HepG2 (cell line): ENCODE measurements at regions not wholly inside any gene's neighbourhood (a gene's known extent, or its start where the extent isn't known, plus 50 kb on each side); places are given as distances from the start of the nearest gene placed in this dataset.

Experiments
- ATAC-seq: fragments of 200-7000 bp; cut with Tn5 transposase; 3 replicates; pipeline ENCODE4 v1.9.1; 2020; ENCODE audit warnings: mild to moderate bottlenecking, moderate library complexity
- BruUV-seq: library from RNA; stranded (reverse); fragments of 400-500 nt; replicated peaks from 2 replicates; lab custom pipeline; 2021; lab: Mats Ljungman, UMichigan
- CTCF ChIA-PET: fragments of 300-600 bp; formaldehyde crosslinking; extraction: SDS; loops from one replicate; lab custom pipeline; 2021; ENCODE audit warnings: low total read pairs, inconsistent platforms, low intra/inter-chr PET ratio; lab: Yijun Ruan, JAX
- POLR2A ChIA-PET: fragments of 350-600 bp; sonication (Branson Sonifier 250); formaldehyde crosslinking; loops from one replicate; lab custom pipeline; 2020; ENCODE audit warnings: antibody characterized with exemption, inconsistent platforms; lab: Yijun Ruan, JAX
- DNase-seq: peaks from one replicate; pipeline ENCODE4 v3.0.0-alpha.2; 2015; ENCODE audit warnings: low spot score
- FAIRE-seq: peaks from 3 replicates; lab custom pipeline; 2011; peaks lifted over from hg19 to GRCh38; lab: Jason Lieb, UNC
- H2AFZ ChIP-seq: one replicate; pipeline ENCODE4 v1.6.1; 2011; ENCODE audit warnings: low read length, inconsistent platforms
- H3K27ac ChIP-seq: fragments of 300-600 bp; 3 replicates; pipeline ENCODE4 v1.8.0; 2011; ENCODE audit warnings: mixed run types, mild to moderate bottlenecking, mixed read lengths, low read length, inconsistent platforms; ENCODE audit not compliant: insufficient read depth; ENCODE audit errors: extremely low read length
- H3K27me3 ChIP-seq, 2 experiments: fragments of 200-600 bp in 1 of 2; 2 replicates in 1 of 2; 3 replicates in 1 of 2; pipeline versions ENCODE4 v1.6.0 to v1.8.0; 2011; ENCODE audit warnings: low read length in 2 of 2, mild to moderate bottlenecking in 2 of 2, moderate library complexity in 2 of 2, inconsistent platforms in 1 of 2; ENCODE audit not compliant: insufficient read depth in 2 of 2, control insufficient read depth in 1 of 2
- H3K36me3 ChIP-seq, 2 experiments: fragments of 200-600 bp in 1 of 2; replicated peaks in 1 of 2; 2 replicates in 1 of 2; 3 replicates in 1 of 2; pipeline versions ENCODE4 v1.5.1 to v1.8.0; 2011; ENCODE audit warnings: low read length in 2 of 2, inconsistent platforms in 1 of 2; ENCODE audit not compliant: insufficient read depth in 2 of 2, control insufficient read depth in 1 of 2
- H3K4me1 ChIP-seq: 2 replicates; pipeline ENCODE4 v1.5.1; 2012; ENCODE audit warnings: low read length, inconsistent platforms; ENCODE audit not compliant: insufficient read depth
- H3K4me2 ChIP-seq: 2 replicates; pipeline ENCODE4 v1.6.0; 2011; ENCODE audit warnings: low read depth, low read length, inconsistent platforms
- H3K4me3 ChIP-seq, 3 experiments: fragments of 200-600 bp in 1 of 3; sonication (generic), shearing (Covaris generic) in 1 of 3; replicated peaks in 1 of 3; 2 replicates each; pipeline ENCODE4 v1.5.1; 2011 to 2016; ENCODE audit warnings: low read length in 3 of 3, inconsistent platforms in 2 of 3, low read depth in 2 of 3, mild to moderate bottlenecking in 2 of 3, control low read depth in 1 of 3, mixed read lengths in 1 of 3; ENCODE audit not compliant: insufficient read depth in 1 of 3
- H3K79me2 ChIP-seq: one replicate; pipeline ENCODE4 v1.6.1; 2011; ENCODE audit warnings: low read length, inconsistent platforms; ENCODE audit not compliant: insufficient read depth
- H3K9ac ChIP-seq: 2 replicates; pipeline ENCODE4 v1.6.0; 2011; ENCODE audit warnings: mild to moderate bottlenecking, low read depth, low read length, inconsistent platforms; ENCODE audit not compliant: insufficient read depth
- H3K9me3 ChIP-seq: 2 replicates; pipeline ENCODE4 v1.5.1; 2012; ENCODE audit warnings: mild to moderate bottlenecking, low read length
- H4K20me1 ChIP-seq: 2 replicates; pipeline ENCODE4 v1.6.0; 2011; ENCODE audit warnings: inconsistent platforms, mild to moderate bottlenecking, low read length, moderate library complexity; ENCODE audit not compliant: insufficient read depth
- TOPORS ChIP-seq: sonication (generic); formaldehyde crosslinking; IDR thresholded peaks from 2 replicates; pipeline ENCODE4 v1.8.0; 2023; ENCODE audit warnings: mild to moderate bottlenecking, missing genetic modification reagents
- ZNF24 ChIP-seq: fragments of 450-650 bp; IDR thresholded peaks from 2 replicates; pipeline ENCODE4 v1.6.1; 2017; ENCODE audit warnings: antibody characterized with exemption, mild to moderate bottlenecking
- ZNF430 ChIP-seq: sonication (generic); formaldehyde crosslinking; IDR thresholded peaks from 2 replicates; pipeline ENCODE4 v1.9.0; 2021; ENCODE audit warnings: mild to moderate bottlenecking, missing genetic modification reagents
- ZNF431 ChIP-seq: sonication (generic); formaldehyde crosslinking; IDR thresholded peaks from 2 replicates; pipeline ENCODE4 v1.9.0; 2022; ENCODE audit warnings: missing genetic modification reagents, low read depth, mild to moderate bottlenecking, borderline replicate concordance
- ZNF44 ChIP-seq: sonication (generic); formaldehyde crosslinking; IDR thresholded peaks from 2 replicates; pipeline ENCODE4 v1.5.1; 2020; ENCODE audit warnings: mild to moderate bottlenecking, missing genetic modification reagents
- ZNF557 ChIP-seq: sonication (generic); formaldehyde crosslinking; IDR thresholded peaks from 2 replicates; pipeline ENCODE4 v1.4.0; 2020; ENCODE audit warnings: missing genetic modification reagents
- WGBS: methylation state at CpG from one replicate; pipeline ENCODE4 v1.1.6; 2017; ENCODE audit warnings: low lambda C conversion rate; 5-methylcytosine and 5-hydroxymethylcytosine counted together
- in situ Hi-C: cut with HindIII; loops from 2 replicates; pipeline ENCODE4 v1.10.0; 2017; ENCODE audit warnings: low pct_unique_long_range_greater_than_20kb; ENCODE audit not compliant: extremely low pct_ligation_motif_present
- intact Hi-C: fragments of 100-400 bp; cut with micrococcal nuclease; formaldehyde crosslinking; loops from one replicate; pipeline ENCODE4 v1.10.0; 2022; ENCODE audit not compliant: unreplicated experiment
- TF ChIP-seq, protein P1 (sequence below): sonication (generic); formaldehyde crosslinking; conservative IDR thresholded peaks from 2 replicates; pipeline ENCODE4 v1.5.0; 2020; ENCODE audit warnings: missing genetic modification reagents
- TF ChIP-seq, protein P2 (sequence below): sonication (generic); formaldehyde crosslinking; IDR thresholded peaks from 2 replicates; pipeline ENCODE4 v1.4.0; 2020; ENCODE audit warnings: mild to moderate bottlenecking, missing genetic modification reagents
- TF ChIP-seq, protein P3 (sequence below): sonication (generic); formaldehyde crosslinking; IDR thresholded peaks from 2 replicates; pipeline ENCODE4 v1.5.0; 2020; ENCODE audit warnings: missing genetic modification reagents

DNA sequence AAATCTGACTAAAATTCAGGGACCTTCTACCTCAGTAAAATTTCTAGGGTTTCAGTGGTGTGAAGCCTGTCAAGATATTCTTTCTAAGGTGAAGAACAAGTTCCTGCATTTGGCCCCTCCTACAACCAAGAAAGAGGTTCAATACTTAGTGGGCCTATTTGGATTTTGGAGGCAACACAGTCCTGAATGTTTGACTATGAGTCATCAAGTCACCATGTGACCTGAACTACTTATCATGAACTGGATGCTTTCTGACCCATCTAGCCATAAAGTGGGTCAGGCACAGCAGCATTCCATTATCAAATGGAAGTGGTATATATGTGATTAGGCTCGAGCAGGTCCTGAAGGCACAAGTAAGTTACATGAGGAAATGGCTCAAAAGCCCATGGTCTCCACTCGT lies 163.0 kb upstream of the IRS2 start:
- no peaks in the 10 kb centered on the region for H3K79me2 ChIP-seq
- no peaks in the 10 kb centered on the region for H4K20me1 ChIP-seq
- H3K36me3 ChIP-seq: no peaks in the 10 kb centered on the region
- no peak overlapping the region for H3K4me3 ChIP-seq
- CTCF ChIA-PET: no interaction called here
- no peak overlapping the region for H2AFZ ChIP-seq
- no peak overlapping the region for H3K4me2 ChIP-seq
- no peaks in the 10 kb centered on the region for H3K9me3 ChIP-seq
- H3K27me3 ChIP-seq: no peaks in the 10 kb centered on the region; a peak in 1 of 5 replicates
- H3K4me1 ChIP-seq: no peaks in the 10 kb centered on the region
- ATAC-seq (no peak), DNase-seq (no peak), FAIRE-seq (no peak)
- WGBS: 0% methylated on average over 2 of the region's 2 CpGs
- BruUV-seq: no TSS peak
- TF ChIP-seq, protein P1, sequence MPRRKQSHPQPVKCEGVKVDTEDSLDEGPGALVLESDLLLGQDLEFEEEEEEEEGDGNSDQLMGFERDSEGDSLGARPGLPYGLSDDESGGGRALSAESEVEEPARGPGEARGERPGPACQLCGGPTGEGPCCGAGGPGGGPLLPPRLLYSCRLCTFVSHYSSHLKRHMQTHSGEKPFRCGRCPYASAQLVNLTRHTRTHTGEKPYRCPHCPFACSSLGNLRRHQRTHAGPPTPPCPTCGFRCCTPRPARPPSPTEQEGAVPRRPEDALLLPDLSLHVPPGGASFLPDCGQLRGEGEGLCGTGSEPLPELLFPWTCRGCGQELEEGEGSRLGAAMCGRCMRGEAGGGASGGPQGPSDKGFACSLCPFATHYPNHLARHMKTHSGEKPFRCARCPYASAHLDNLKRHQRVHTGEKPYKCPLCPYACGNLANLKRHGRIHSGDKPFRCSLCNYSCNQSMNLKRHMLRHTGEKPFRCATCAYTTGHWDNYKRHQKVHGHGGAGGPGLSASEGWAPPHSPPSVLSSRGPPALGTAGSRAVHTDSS (CRISPR knock-in tag): no peak
- TF ChIP-seq ZNF24 (no peak), ZNF44 (CRISPR knock-in tag) (no peak), TOPORS (CRISPR knock-in tag) (no peak), ZNF430 (CRISPR knock-in tag) (no peak), ZNF557 (CRISPR knock-in tag) (no peak), ZNF431 (CRISPR knock-in tag) (no peak)
- TF ChIP-seq, protein P2, sequence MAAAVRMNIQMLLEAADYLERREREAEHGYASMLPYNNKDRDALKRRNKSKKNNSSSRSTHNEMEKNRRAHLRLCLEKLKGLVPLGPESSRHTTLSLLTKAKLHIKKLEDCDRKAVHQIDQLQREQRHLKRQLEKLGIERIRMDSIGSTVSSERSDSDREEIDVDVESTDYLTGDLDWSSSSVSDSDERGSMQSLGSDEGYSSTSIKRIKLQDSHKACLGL (CRISPR knock-in tag): no peak
- TF ChIP-seq, protein P3, sequence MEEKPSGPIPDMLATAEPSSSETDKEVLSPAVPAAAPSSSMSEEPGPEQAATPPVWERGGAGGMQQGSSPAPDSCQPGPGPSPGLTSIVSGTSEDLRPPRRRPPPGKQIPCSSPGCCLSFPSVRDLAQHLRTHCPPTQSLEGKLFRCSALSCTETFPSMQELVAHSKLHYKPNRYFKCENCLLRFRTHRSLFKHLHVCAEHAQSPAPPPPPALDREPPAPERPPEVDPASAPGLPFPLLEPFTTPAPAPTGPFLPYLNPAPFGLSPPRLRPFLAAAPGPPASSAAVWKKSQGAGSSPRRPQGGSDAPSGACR (CRISPR knock-in tag): no peak
- POLR2A ChIA-PET: no interaction called here
- in situ Hi-C loops: no loop called here
- no peak overlapping the region for H3K9ac ChIP-seq
- intact Hi-C loops: no loop called here
- no peak overlapping the region for H3K27ac ChIP-seq
